ENCODE measurements at regions not wholly inside any gene's neighbourhood (a gene's known extent, or its start where the extent isn't known, plus 50 kb on each side); places are given as distances from the start of the nearest gene placed in this dataset.
A peak's percentile ranks its signal among the peaks of the same experiment; 100 is the strongest.

DNA sequence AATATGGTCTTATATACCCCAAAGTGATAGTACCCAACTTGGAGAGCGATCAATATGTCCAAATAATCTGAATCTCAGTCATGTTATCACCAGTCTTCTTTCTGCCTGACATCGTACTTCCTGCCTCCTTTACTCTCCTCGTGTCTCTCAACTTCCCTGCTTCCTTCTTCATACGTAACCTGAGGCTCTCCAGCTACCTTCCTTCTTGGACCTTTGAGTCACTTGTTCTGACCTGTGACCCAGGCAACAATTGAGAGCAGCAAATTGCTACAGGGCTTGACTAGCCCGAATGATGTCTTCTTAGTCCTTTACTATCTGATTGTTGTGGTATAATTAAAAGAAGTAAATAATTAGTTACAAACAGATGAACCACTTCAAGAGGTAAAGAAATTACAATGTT is 145.9 kb upstream of the MBNL1 start:
- Histone ChIP-seq H3K27ac (ENCODE audit: low read depth in 2 of 2, low read length in 1 of 2) (peak overlapping the region in 1 of 2 experiments; percentile 88; a peak in 3 of 4 replicates), H3K9me2 (no peaks in the 10 kb centered on the region), H3K36me3 (replicated peaks in 1 of 2; ENCODE audit: control insufficient read depth in 1 of 2, insufficient read depth in 2 of 2, low read length in 1 of 2) (no peaks in the 10 kb centered on the region), H3K9me3 (no peaks in the 10 kb centered on the region), H2AFZ (ENCODE audit: low read depth) (peak overlapping the region; percentile 64; the same call in 1 of the 2 replicates), H3K9ac (no peak overlapping the region), H3K4me3 (ENCODE audit: low read depth in 2 of 2, low read length in 1 of 2) (no peak overlapping the region), H3K27me3 (ENCODE audit: insufficient read depth) (no peaks in the 10 kb centered on the region), H3K4me2 (0 out of 2 replicates have a peak overlapping the region, but pooled peaks have one; percentile 10), H3K79me2 (ENCODE audit: insufficient read depth) (no peaks in the 10 kb centered on the region), H3K4me1 (ENCODE audit: control insufficient read depth in 1 of 2, insufficient read depth in 2 of 2, low read depth in 1 of 2, low read length in 1 of 2) (peaks cover 0 to 23% of the 10 kb centered on the region in 2 experiments; a peak in 3 of 4 replicates), H3F3A (replicated peaks; ENCODE audit: insufficient read depth) (peaks cover 46% of the 10 kb centered on the region), H4K20me1 (ENCODE audit: insufficient read depth) (no peaks in the 10 kb centered on the region)
- CTCF ChIA-PET: no interaction called here
- no peak for DNase-seq
- TF ChIP-seq RFX5 (IDR thresholded peaks at IDR 0.05; ENCODE audit: low read length) (no peak), FOXJ3 (CRISPR knock-in tag; IDR thresholded peaks at IDR 0.05) (no peak), RAD21 (IDR thresholded peaks at IDR 0.05; ENCODE audit: low read length) (no peak), NFIC (IDR thresholded peaks at IDR 0.05; ENCODE audit: borderline replicate concordance) (no peak)
- POLR2A ChIA-PET: no interaction called here
- WGBS (ENCODE audit: low lambda C conversion rate): 66% methylated on average over 5 of the region's 5 CpGs

DNA sequence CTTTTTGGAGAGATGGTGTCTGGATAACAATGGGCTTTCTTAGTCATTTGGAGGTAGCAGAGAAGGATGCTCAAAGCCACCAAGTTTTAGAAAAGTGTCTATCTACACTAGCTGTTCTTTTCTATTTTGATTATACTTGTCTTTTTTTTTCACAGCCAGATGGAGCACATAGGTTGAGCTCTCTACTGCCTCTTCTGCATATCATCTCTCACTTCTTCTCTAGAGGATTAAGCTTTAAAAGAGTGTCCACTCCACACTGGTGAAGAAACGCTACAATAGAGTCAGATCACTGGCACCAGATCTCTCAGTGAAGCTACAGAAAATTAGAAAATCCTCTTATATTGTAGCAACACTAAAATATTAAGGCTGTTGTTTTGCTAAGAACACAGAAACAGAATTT is 145.3 kb upstream of the MBNL1 start:
- Histone ChIP-seq H3K4me2 (0 out of 2 replicates have a peak overlapping the region, but pooled peaks have one; percentile 10), H3K4me1 (ENCODE audit: control insufficient read depth in 1 of 2, insufficient read depth in 2 of 2, low read depth in 1 of 2, low read length in 1 of 2) (peaks cover 0 to 23% of the 10 kb centered on the region in 2 experiments; a peak in 3 of 4 replicates), H3K27ac (ENCODE audit: low read depth in 2 of 2, low read length in 1 of 2) (peak overlapping the region in 1 of 2 experiments; percentile 19; a peak in 2 of 4 replicates), H3K27me3 (ENCODE audit: insufficient read depth) (no peaks in the 10 kb centered on the region), H3K9me3 (no peaks in the 10 kb centered on the region), H3F3A (replicated peaks; ENCODE audit: insufficient read depth) (peaks cover 48% of the 10 kb centered on the region), H3K9ac (no peak overlapping the region), H3K79me2 (ENCODE audit: insufficient read depth) (no peaks in the 10 kb centered on the region), H3K9me2 (no peaks in the 10 kb centered on the region), H4K20me1 (ENCODE audit: insufficient read depth) (no peaks in the 10 kb centered on the region), H2AFZ (ENCODE audit: low read depth) (peak overlapping the region; percentile 64; the same call in 1 of the 2 replicates), H3K4me3 (ENCODE audit: low read depth in 2 of 2, low read length in 1 of 2) (no peak overlapping the region), H3K36me3 (replicated peaks in 1 of 2; ENCODE audit: control insufficient read depth in 1 of 2, insufficient read depth in 2 of 2, low read length in 1 of 2) (no peaks in the 10 kb centered on the region)
- no peak for DNase-seq
- TF ChIP-seq, protein P1, sequence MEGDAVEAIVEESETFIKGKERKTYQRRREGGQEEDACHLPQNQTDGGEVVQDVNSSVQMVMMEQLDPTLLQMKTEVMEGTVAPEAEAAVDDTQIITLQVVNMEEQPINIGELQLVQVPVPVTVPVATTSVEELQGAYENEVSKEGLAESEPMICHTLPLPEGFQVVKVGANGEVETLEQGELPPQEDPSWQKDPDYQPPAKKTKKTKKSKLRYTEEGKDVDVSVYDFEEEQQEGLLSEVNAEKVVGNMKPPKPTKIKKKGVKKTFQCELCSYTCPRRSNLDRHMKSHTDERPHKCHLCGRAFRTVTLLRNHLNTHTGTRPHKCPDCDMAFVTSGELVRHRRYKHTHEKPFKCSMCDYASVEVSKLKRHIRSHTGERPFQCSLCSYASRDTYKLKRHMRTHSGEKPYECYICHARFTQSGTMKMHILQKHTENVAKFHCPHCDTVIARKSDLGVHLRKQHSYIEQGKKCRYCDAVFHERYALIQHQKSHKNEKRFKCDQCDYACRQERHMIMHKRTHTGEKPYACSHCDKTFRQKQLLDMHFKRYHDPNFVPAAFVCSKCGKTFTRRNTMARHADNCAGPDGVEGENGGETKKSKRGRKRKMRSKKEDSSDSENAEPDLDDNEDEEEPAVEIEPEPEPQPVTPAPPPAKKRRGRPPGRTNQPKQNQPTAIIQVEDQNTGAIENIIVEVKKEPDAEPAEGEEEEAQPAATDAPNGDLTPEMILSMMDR (IDR thresholded peaks at IDR 0.05): peak; percentile 30; the same call in 1 of the 2 replicates
- TF ChIP-seq RCOR1 (IDR thresholded peaks at IDR 0.05; ENCODE audit: low read length): no peak
- TF ChIP-seq MXI1 (IDR thresholded peaks at IDR 0.05; ENCODE audit: low read depth, low read length): no peak
- POLR2A ChIA-PET: no interaction called here
- CTCF ChIA-PET: no interaction called here
- 59% methylated on average over 1 of the region's 1 CpG for WGBS (ENCODE audit: low lambda C conversion rate)

DNA sequence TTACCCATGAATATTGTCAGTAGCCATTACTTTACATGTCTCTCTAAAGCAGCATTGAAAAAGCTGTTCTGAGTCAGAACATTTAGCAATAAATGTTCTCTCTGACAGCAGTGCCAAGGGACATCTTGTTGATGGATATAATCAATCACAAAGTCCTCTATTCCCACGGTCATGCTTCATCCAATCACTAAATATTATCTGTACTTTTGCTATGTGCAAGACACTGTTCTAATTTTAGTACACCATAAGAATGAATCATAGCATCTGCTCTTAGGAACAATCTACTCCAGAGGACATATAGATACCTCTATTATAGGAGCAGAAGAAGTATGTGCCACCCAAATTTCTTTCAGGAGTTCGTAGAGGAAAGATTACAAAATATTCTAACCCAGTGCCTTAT is 142.5 kb upstream of the MBNL1 start:
- H3K27ac ChIP-seq (ENCODE audit: low read depth in 2 of 2, low read length in 1 of 2): peak overlapping the region in 1 of 2 experiments; percentile 64; a peak in 2 of 4 replicates
- no peak overlapping the region for H3K9ac ChIP-seq
- TF ChIP-seq, protein P1 (IDR thresholded peaks at IDR 0.05): no peak
- TF ChIP-seq FOXM1 (IDR thresholded peaks at IDR 0.05; ENCODE audit: low read depth) (no peak), FOSL2 (IDR thresholded peaks at IDR 0.05; ENCODE audit: borderline replicate concordance, low read depth) (peak; percentile 46; the same call in 1 of the 2 replicates), MEF2A (IDR thresholded peaks at IDR 0.05; ENCODE audit: borderline replicate concordance, low read depth) (peak; percentile 78), RAD21 (IDR thresholded peaks at IDR 0.05; ENCODE audit: low read length) (no peak), TCF12 (IDR thresholded peaks at IDR 0.05) (peak; percentile 51), JUND (IDR thresholded peaks at IDR 0.05) (peak; percentile 35; the same call in 1 of the 2 replicates), EP300 (IDR thresholded peaks at IDR 0.05; ENCODE audit: borderline replicate concordance in 1 of 2, low read depth in 1 of 2, low read length in 1 of 2) (0 out of 4 replicates have a peak, but pooled peaks of 1 of the 2 experiments have one; percentile 10), ELF1 (IDR thresholded peaks at IDR 0.05) (no peak), RFX5 (IDR thresholded peaks at IDR 0.05; ENCODE audit: low read length) (no peak)
- TF ChIP-seq, protein P2, sequence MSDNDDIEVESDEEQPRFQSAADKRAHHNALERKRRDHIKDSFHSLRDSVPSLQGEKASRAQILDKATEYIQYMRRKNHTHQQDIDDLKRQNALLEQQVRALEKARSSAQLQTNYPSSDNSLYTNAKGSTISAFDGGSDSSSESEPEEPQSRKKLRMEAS (IDR thresholded peaks at IDR 0.05; ENCODE audit: low read depth): no peak
- TF ChIP-seq, protein P3, sequence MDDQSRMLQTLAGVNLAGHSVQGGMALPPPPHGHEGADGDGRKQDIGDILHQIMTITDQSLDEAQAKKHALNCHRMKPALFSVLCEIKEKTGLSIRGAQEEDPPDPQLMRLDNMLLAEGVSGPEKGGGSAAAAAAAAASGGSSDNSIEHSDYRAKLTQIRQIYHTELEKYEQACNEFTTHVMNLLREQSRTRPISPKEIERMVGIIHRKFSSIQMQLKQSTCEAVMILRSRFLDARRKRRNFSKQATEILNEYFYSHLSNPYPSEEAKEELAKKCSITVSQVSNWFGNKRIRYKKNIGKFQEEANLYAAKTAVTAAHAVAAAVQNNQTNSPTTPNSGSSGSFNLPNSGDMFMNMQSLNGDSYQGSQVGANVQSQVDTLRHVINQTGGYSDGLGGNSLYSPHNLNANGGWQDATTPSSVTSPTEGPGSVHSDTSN (IDR thresholded peaks at IDR 0.05): peak; percentile 84
- no peak overlapping the region for H3K4me2 ChIP-seq
- H3K9me2 ChIP-seq: no peaks in the 10 kb centered on the region
- H4K20me1 ChIP-seq (ENCODE audit: insufficient read depth): no peaks in the 10 kb centered on the region
- H3K36me3 ChIP-seq (replicated peaks in 1 of 2; ENCODE audit: control insufficient read depth in 1 of 2, insufficient read depth in 2 of 2, low read length in 1 of 2): no peaks in the 10 kb centered on the region
- H3K4me3 ChIP-seq (ENCODE audit: low read depth in 2 of 2, low read length in 1 of 2): no peak overlapping the region
- H2AFZ ChIP-seq (ENCODE audit: low read depth): no peak overlapping the region
- WGBS (ENCODE audit: low lambda C conversion rate): 38% methylated on average over 2 of the region's 2 CpGs
- no peaks in the 10 kb centered on the region for H3K9me3 ChIP-seq
- H3F3A ChIP-seq (replicated peaks; ENCODE audit: insufficient read depth): peaks cover 23% of the 10 kb centered on the region
- no peak for DNase-seq
- CTCF ChIA-PET: interaction anchor here (1.2 kb wide), 1 partner anchor 318 kb away, joined by 3 read pairs; no protein-coding TSS in a partner anchor
- no peaks in the 10 kb centered on the region for H3K79me2 ChIP-seq (ENCODE audit: insufficient read depth)
- POLR2A ChIA-PET: no interaction called here
- peaks cover 0 to 7% of the 10 kb centered on the region in 2 experiments; a peak in 1 of 4 replicates for H3K4me1 ChIP-seq (ENCODE audit: control insufficient read depth in 1 of 2, insufficient read depth in 2 of 2, low read depth in 1 of 2, low read length in 1 of 2)
- H3K27me3 ChIP-seq (ENCODE audit: insufficient read depth): no peaks in the 10 kb centered on the region
